Pancreas (tissue), 10 donors: ENCODE measurements at regions not wholly inside any gene's neighbourhood (a gene's known extent, or its start where the extent isn't known, plus 50 kb on each side); places are given as distances from the start of the nearest gene placed in this dataset.

Source experiments
- ATAC-seq, 4 donors: fragments of 200-7000 bp; cut with Tn5 transposase; one replicate each; pipeline versions ENCODE4 v1.8.0 to v1.9.1; 2020; ENCODE audit warnings: mild to moderate bottlenecking in 4 of 4, moderate library complexity in 4 of 4
- DNase-seq, 6 donors: peaks; one replicate each; pipeline ENCODE4 v3.0.0-alpha.2; 2020
- FAIRE-seq: peaks from 2 replicates; lab custom pipeline; 2012; peaks lifted over from hg19 to GRCh38; lab: Jason Lieb, UNC
- H3K27ac ChIP-seq, 4 donors: fragments of 200-600 bp; sonication (generic); 1 replicate in 3 of 4; 2 replicates in 1 of 4; pipeline versions ENCODE4 v1.5.0 to v1.8.0; 2020
- H3K27me3 ChIP-seq, 4 donors: fragments of 200-600 bp; one replicate each; pipeline ENCODE4 v1.8.0; 2021
- H3K36me3 ChIP-seq, 3 donors: fragments of 200-600 bp; sonication (generic) in 1 of 3; one replicate each; pipeline versions ENCODE4 v1.5.0 to v1.8.0; 2020 to 2021
- H3K4me1 ChIP-seq, 3 donors: fragments of 200-600 bp; one replicate each; pipeline ENCODE4 v1.8.0; 2021
- H3K4me3 ChIP-seq, 4 donors: fragments of 200-600 bp; sonication (generic) in 2 of 4; one replicate each; pipeline versions ENCODE4 v1.5.0 to v1.8.0; 2020 to 2021
- H3K9me3 ChIP-seq, 4 donors: fragments of 200-600 bp; one replicate each; pipeline ENCODE4 v1.8.0; 2021
- WGBS, 2 donors: extraction: QIAGEN DNeasy Blood & Tissue Kit; methylation state at CpG; one replicate each; pipeline ENCODE4 v1.1.7; 2013; 5-methylcytosine and 5-hydroxymethylcytosine counted together
- intact Hi-C, 3 donors: fragments of 100-400 bp; cut with DNase I; formaldehyde crosslinking; loops; one replicate each; pipeline versions ENCODE4 v1.11.1 to v1.14.2; 2022
- TF ChIP-seq, protein P1 (sequence below), 4 donors: fragments of 200-600 bp; sonication (generic) in 3 of 4; IDR thresholded peaks; one replicate each; pipeline versions ENCODE4 v1.5.0 to v1.8.0; 2021; ENCODE audit warnings: antibody characterized with exemption in 4 of 4
- donor health status: healthy with polysubstance abuse.
- donor health status: DM: no; HTN: no; CAD: no; lungs with moderate emphysema.
- donor health status: DM: no; HTN: no; CAD: no.
- donor health status: control.
- donor health status: control.
- donor health status: Bipolar disorder and iron deficiency.
- donor health status: DM: yes; HTN: yes; CAD: no.
- donor health status: DM: no; HTN: no; CAD: no.
- donor health status: DM: no; HTN: no; CAD: no.
- donor health status: DM: yes; HTN: yes; CAD: no.

DNA sequence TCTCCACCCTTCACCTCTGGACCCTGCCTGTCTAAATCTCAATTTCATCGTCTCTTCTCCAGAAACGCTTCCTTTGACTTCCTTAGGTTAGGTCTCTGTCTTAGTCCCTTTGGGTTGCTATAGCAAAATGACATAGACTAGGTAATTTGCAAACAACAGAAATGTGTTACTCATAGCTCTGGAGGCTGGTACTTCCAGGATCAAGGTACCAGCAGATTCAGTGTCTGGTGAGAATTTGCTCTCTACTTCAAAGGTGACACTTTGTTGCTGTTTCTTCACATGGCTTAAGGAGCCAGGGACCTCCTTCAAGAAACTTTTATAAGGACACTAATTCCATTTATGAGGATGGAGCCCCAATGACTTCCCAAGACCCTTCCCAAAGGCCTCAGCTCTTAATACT lies 145.1 kb upstream of the IMPG1 start:
- no peak for FAIRE-seq

DNA sequence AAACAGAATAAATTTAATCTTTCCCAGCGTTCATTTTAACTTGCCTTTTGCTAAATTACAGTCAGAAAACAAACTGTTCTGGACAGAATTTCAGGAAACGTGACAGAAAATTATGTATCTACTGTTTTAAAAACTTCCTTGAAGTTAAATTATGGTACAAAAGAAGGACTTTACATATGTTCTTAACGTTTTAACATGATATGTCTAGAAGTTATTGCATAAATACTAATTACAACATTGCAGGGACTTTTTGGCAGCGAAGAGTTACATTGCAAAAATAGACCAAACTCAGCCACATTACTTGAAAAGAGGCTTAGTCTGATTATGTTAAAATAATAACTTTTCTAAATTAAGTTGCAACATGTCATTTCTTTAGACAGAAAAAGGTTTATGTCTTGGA lies 142.1 kb upstream of the IMPG1 start:
- H3K9me3 ChIP-seq: no peaks in the 10 kb centered on the region
- TF ChIP-seq, protein P1, sequence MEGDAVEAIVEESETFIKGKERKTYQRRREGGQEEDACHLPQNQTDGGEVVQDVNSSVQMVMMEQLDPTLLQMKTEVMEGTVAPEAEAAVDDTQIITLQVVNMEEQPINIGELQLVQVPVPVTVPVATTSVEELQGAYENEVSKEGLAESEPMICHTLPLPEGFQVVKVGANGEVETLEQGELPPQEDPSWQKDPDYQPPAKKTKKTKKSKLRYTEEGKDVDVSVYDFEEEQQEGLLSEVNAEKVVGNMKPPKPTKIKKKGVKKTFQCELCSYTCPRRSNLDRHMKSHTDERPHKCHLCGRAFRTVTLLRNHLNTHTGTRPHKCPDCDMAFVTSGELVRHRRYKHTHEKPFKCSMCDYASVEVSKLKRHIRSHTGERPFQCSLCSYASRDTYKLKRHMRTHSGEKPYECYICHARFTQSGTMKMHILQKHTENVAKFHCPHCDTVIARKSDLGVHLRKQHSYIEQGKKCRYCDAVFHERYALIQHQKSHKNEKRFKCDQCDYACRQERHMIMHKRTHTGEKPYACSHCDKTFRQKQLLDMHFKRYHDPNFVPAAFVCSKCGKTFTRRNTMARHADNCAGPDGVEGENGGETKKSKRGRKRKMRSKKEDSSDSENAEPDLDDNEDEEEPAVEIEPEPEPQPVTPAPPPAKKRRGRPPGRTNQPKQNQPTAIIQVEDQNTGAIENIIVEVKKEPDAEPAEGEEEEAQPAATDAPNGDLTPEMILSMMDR (IDR thresholded peaks at IDR 0.05): no peak
- no peaks in the 10 kb centered on the region for H3K4me1 ChIP-seq
- H3K27ac ChIP-seq: no peak overlapping the region
- 72 to 76% methylated on average over 4 of the region's 4 CpGs for WGBS, 2 donors
- H3K4me3 ChIP-seq: no peak overlapping the region
- H3K27me3 ChIP-seq: no peaks in the 10 kb centered on the region
- intact Hi-C loops: no loop called here
- no peak for FAIRE-seq
- H3K36me3 ChIP-seq: no peaks in the 10 kb centered on the region
- no peak for ATAC-seq
- DNase-seq: no peak

More for the DNA sequence above, 145.1 kb upstream of the IMPG1 start:
- Histone ChIP-seq H3K36me3 (no peaks in the 10 kb centered on the region), H3K27me3 (no peaks in the 10 kb centered on the region), H3K4me1 (no peaks in the 10 kb centered on the region), H3K27ac (no peak overlapping the region), H3K4me3 (no peak overlapping the region), H3K9me3 (no peaks in the 10 kb centered on the region)
- ATAC-seq (no peak), DNase-seq (no peak)
- 89% methylated on average over 2 of the region's 2 CpGs for WGBS, 2 donors
- TF ChIP-seq, protein P1 (IDR thresholded peaks at IDR 0.05): no peak
- intact Hi-C loops: no loop called here

DNA sequence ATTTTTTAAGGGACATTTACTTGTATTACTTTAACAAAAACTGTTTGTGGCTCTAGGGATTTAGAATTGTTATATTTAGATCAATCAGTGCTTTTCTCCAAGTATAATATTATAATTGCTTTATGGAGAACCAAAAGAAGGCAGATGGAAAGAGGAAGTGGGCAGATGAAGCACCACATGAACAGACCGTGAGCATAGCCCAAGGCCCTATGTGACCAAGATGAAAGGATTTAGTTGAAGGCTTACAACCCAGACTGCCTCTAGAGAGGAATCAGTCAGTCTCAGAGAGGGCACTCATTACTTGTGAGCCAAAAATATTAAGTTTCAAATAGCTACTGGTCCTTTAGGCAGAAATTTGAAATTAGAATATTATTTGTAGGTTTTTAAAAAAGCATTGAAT lies 102.3 kb upstream of the IMPG1 start:
- no peak for ATAC-seq
- intact Hi-C loops: no loop called here
- no peak for DNase-seq
- H3K9me3 ChIP-seq: no peaks in the 10 kb centered on the region
- H3K27me3 ChIP-seq: no peaks in the 10 kb centered on the region
- no peaks in the 10 kb centered on the region for H3K4me1 ChIP-seq
- no peak for FAIRE-seq
- H3K36me3 ChIP-seq: no peaks in the 10 kb centered on the region
- TF ChIP-seq, protein P1 (IDR thresholded peaks at IDR 0.05): no peak
- no peak overlapping the region for H3K4me3 ChIP-seq
- no peak overlapping the region for H3K27ac ChIP-seq
- WGBS, 2 donors: 77 to 81% methylated on average over 1 of the region's 1 CpG

DNA sequence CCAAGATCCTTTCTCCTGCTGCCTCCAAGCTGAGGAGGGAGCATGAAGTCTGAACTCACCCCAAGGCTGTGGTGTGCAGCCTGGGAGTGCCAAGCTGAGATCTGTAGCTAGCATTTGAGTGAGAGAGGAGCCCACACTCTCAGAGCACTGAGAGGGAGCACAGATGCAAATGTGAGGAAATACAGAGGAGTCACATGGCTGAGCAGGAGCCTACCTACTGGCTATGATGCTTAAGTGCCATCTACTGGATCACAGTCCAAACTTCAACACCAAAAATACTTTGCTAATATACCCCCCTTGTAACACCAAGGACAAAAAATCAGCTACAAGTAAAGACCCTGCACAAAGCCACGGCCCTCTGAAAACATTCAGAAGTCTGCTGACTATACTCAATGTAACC lies 94.4 kb upstream of the IMPG1 start:
- no peak overlapping the region for H3K4me3 ChIP-seq
- no peaks in the 10 kb centered on the region for H3K36me3 ChIP-seq
- no peak for FAIRE-seq
- no peak for DNase-seq
- WGBS, 2 donors: 88 to 90% methylated on average over 1 of the region's 1 CpG
- peaks cover 0 to 3% (median 0%) of the 10 kb centered on the region in 4 donors for H3K9me3 ChIP-seq
- intact Hi-C loops: no loop called here
- TF ChIP-seq, protein P1 (IDR thresholded peaks at IDR 0.05): no peak
- no peaks in the 10 kb centered on the region for H3K4me1 ChIP-seq
- no peak overlapping the region for H3K27ac ChIP-seq
- H3K27me3 ChIP-seq: no peaks in the 10 kb centered on the region
- peak in 2 of 4 donors; percentile 48 to 70 for ATAC-seq

DNA sequence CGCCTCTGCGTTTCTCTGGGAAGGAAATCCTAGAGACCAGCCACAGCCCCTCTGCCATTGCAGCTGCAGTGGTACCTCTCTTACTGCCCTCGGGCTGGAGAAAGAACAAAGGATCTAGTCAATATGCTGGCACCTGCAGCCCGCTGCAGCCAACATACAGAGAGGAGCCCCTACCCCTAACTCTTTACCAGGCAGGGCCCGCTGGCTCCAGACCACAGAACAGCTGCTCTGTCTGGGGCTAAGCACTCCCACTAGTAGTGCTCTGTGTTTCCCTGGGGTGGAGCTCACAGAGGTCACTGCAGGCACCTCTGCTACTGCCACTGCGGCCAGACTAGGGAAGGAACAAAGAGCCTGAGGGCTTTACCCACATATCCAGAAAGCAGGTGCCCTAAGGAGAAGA lies 93.8 kb upstream of the IMPG1 start:
- 80 to 94% methylated on average over 6 of the region's 6 CpGs for WGBS, 2 donors
- ATAC-seq (no peak), DNase-seq (peak in 1 of 6 donors; percentile 21), FAIRE-seq (no peak)
- no peak overlapping the region for H3K4me3 ChIP-seq
- TF ChIP-seq, protein P1 (IDR thresholded peaks at IDR 0.05): no peak
- H3K4me1 ChIP-seq: no peaks in the 10 kb centered on the region
- no peaks in the 10 kb centered on the region for H3K36me3 ChIP-seq
- H3K27me3 ChIP-seq: no peaks in the 10 kb centered on the region
- H3K9me3 ChIP-seq: peaks cover 0 to 3% (median 0%) of the 10 kb centered on the region in 4 donors
- H3K27ac ChIP-seq: no peak overlapping the region
- intact Hi-C loops: no loop called here
